Activated B cell treated with CpG ODN at 0.5 μM for 24 hours (primary cell): ENCODE measurements at regions not wholly inside any gene's neighbourhood (a gene's known extent, or its start where the extent isn't known, plus 50 kb on each side); places are given as distances from the start of the nearest gene placed in this dataset.

Source experiments
- ATAC-seq: fragments of 200-7000 bp; cut with Tn5 transposase; one replicate; pipeline ENCODE4 v1.10.0; 2021; ENCODE audit warnings: low read depth, mild to moderate bottlenecking, moderate library complexity
- CTCF ChIA-PET: fragments of 350-600 bp; sonication (Branson Sonifier 250); formaldehyde crosslinking; loops from one replicate; lab custom pipeline; 2021; ENCODE audit warnings: antibody characterized with exemption; lab: Charles Lee
- POLR2A ChIA-PET: fragments of 350-600 bp; sonication (Branson Sonifier 250); formaldehyde crosslinking; loops from one replicate; lab custom pipeline; 2021; ENCODE audit warnings: antibody characterized with exemption; lab: Charles Lee
- DNase-seq: peaks from one replicate; pipeline ENCODE4 v3.0.0; 2022
- H3K27ac Mint-ChIP-seq: one replicate; pipeline ENCODE4 v1.8.0; 2020; ENCODE audit warnings: mixed read lengths
- H3K27me3 Mint-ChIP-seq: one replicate; pipeline ENCODE4 v1.8.0; 2021; ENCODE audit warnings: mixed read lengths
- H3K36me3 Mint-ChIP-seq: one replicate; pipeline ENCODE4 v1.8.0; 2021; ENCODE audit warnings: low read depth, mixed read lengths
- H3K4me1 Mint-ChIP-seq: one replicate; pipeline ENCODE4 v1.8.0; 2021; ENCODE audit warnings: mixed read lengths
- H3K4me3 Mint-ChIP-seq: one replicate; pipeline ENCODE4 v1.8.0; 2020; ENCODE audit warnings: mild to moderate bottlenecking, mixed read lengths
- H3K9me3 Mint-ChIP-seq: one replicate; pipeline ENCODE4 v1.8.0; 2020; ENCODE audit warnings: mixed read lengths
- CTCF ChIP-seq: fragments of 200-600 bp; IDR thresholded peaks from one replicate; pipeline ENCODE4 v1.8.0; 2022; ENCODE audit warnings: antibody characterized with exemption, mild to moderate bottlenecking
- intact Hi-C: fragments of 100-400 bp; cut with micrococcal nuclease; formaldehyde crosslinking; loops from one replicate; pipeline ENCODE4 v1.15.1; 2024

GRCh38 chr6:1244278-1244677 is 67.6 kb upstream of the FOXQ1 start:
- Mint-ChIP-seq H3K4me3 (no peak overlapping the region), H3K27me3 (peaks cover 7% of the 10 kb centered on the region), H3K4me1 (no peaks in the 10 kb centered on the region), H3K9me3 (no peaks in the 10 kb centered on the region), H3K27ac (no peak overlapping the region), H3K36me3 (no peaks in the 10 kb centered on the region)
- DNase-seq, result no peak
- ChIA-PET POLR2A (no interaction called here), CTCF (no interaction called here)
- ATAC-seq, result no peak
- TF ChIP-seq CTCF, result no peak
- intact Hi-C loops, result no loop called here

GRCh38 chr6:1242446-1242845 is 69.5 kb upstream of the FOXQ1 start:
- no peak for TF ChIP-seq CTCF
- ATAC-seq (no peak), DNase-seq (no peak)
- Mint-ChIP-seq H3K27me3 (peaks cover 15% of the 10 kb centered on the region), H3K36me3 (no peaks in the 10 kb centered on the region), H3K4me3 (no peak overlapping the region), H3K4me1 (no peaks in the 10 kb centered on the region), H3K9me3 (no peaks in the 10 kb centered on the region), H3K27ac (no peak overlapping the region)
- POLR2A ChIA-PET, result no interaction called here
- intact Hi-C loops, result no loop called here
- CTCF ChIA-PET, result no interaction called here

- intact Hi-C loops, result no loop called here
- Mint-ChIP-seq H3K9me3 (no peaks in the 10 kb centered on the region), H3K36me3 (no peaks in the 10 kb centered on the region), H3K4me3 (no peak overlapping the region), H3K27ac (no peak overlapping the region), H3K27me3 (peaks cover 15% of the 10 kb centered on the region), H3K4me1 (no peaks in the 10 kb centered on the region)
- ChIA-PET POLR2A (no interaction called here), CTCF (no interaction called here)
- no peak for TF ChIP-seq CTCF
- ATAC-seq (no peak), DNase-seq (no peak)
Observed at GRCh38 chr6:1242021-1242420, 69.9 kb upstream of the FOXQ1 start.

- intact Hi-C loops, result no loop called here
- Mint-ChIP-seq H3K4me3 (no peak overlapping the region), H3K27me3 (peaks cover 15% of the 10 kb centered on the region), H3K9me3 (no peaks in the 10 kb centered on the region), H3K36me3 (no peaks in the 10 kb centered on the region), H3K27ac (no peak overlapping the region), H3K4me1 (no peaks in the 10 kb centered on the region)
- ChIA-PET POLR2A (no interaction called here), CTCF (no interaction called here)
- TF ChIP-seq CTCF, result no peak
- ATAC-seq (no peak), DNase-seq (no peak)
Observed at GRCh38 chr6:1240766-1241318, 71.1 kb upstream of the FOXQ1 start.

- Mint-ChIP-seq H3K27ac (no peak overlapping the region), H3K9me3 (no peaks in the 10 kb centered on the region), H3K27me3 (peaks cover 15% of the 10 kb centered on the region), H3K4me3 (no peak overlapping the region), H3K4me1 (no peaks in the 10 kb centered on the region), H3K36me3 (no peaks in the 10 kb centered on the region)
- intact Hi-C loops, result no loop called here
- no peak for TF ChIP-seq CTCF
- ChIA-PET CTCF (no interaction called here), POLR2A (no interaction called here)
- ATAC-seq (no peak), DNase-seq (no peak)
Observed at GRCh38 chr6:1239805-1240204, 72.1 kb upstream of the FOXQ1 start.
